Esophagus squamous epithelium (tissue), 5 donors: ENCODE measurements at regions not wholly inside any gene's neighbourhood (a gene's known extent, or its start where the extent isn't known, plus 50 kb on each side); places are given as distances from the start of the nearest gene placed in this dataset.

Experiments
- DNase-seq: peaks from one replicate; lab custom pipeline; 2025; lab: John Stamatoyannopoulos, UW
- H3K27ac ChIP-seq, 4 donors: fragments of 200-600 bp; sonication (generic); one replicate each; pipeline ENCODE4 v1.5.1; 2016 to 2019; ENCODE audit warnings: mild to moderate bottlenecking in 1 of 4
- H3K27me3 ChIP-seq, 4 donors: fragments of 200-600 bp; sonication (generic); 1 replicate in 3 of 4; 2 replicates in 1 of 4; pipeline versions ENCODE4 v1.5.1 to v1.6.0; 2017 to 2021; ENCODE audit warnings: antibody characterized with exemption in 1 of 4
- H3K36me3 ChIP-seq, 3 donors: fragments of 200-600 bp; sonication (generic); one replicate each; pipeline ENCODE4 v1.5.1; 2016 to 2019
- H3K4me1 ChIP-seq, 3 donors: fragments of 200-600 bp; sonication (generic); one replicate each; pipeline ENCODE4 v1.5.1; 2017 to 2019
- H3K4me3 ChIP-seq, 4 donors: fragments of 200-600 bp; sonication (generic); 1 replicate in 3 of 4; 2 replicates in 1 of 4; pipeline ENCODE4 v1.5.1; 2016 to 2019; ENCODE audit warnings: mild to moderate bottlenecking in 2 of 4, moderate library complexity in 1 of 4
- H3K9me3 ChIP-seq, 3 donors: fragments of 200-600 bp; sonication (generic); one replicate each; pipeline ENCODE4 v1.5.1; 2016 to 2019
- POLR2A ChIP-seq, 4 donors: fragments of 450-650 bp; IDR thresholded peaks; one replicate each; pipeline ENCODE4 v1.6.1; 2017; ENCODE audit warnings: antibody characterized with exemption in 4 of 4, mild to moderate bottlenecking in 4 of 4, moderate library complexity in 3 of 4
- WGBS, 2 donors: methylation state at CpG; one replicate each; pipeline ENCODE4 v1.1.5; 2018; 5-methylcytosine and 5-hydroxymethylcytosine counted together
- intact Hi-C: fragments of 100-400 bp; cut with DNase I; formaldehyde crosslinking; loops from one replicate; pipeline ENCODE4 v1.15.0; 2022
- TF ChIP-seq, protein P1 (sequence below), 6 experiments: fragments of 450-650 bp in 4 of 6; fragments of 200-600 bp in 2 of 6; sonication (generic) in 2 of 6; IDR thresholded peaks; one replicate each; pipeline ENCODE4 v1.5.1; 2016 to 2019; ENCODE audit warnings: antibody characterized with exemption in 6 of 6, mild to moderate bottlenecking in 4 of 6, moderate library complexity in 4 of 6
- donor health status: DM: yes; HTN: yes; CAD: no.

DNA sequence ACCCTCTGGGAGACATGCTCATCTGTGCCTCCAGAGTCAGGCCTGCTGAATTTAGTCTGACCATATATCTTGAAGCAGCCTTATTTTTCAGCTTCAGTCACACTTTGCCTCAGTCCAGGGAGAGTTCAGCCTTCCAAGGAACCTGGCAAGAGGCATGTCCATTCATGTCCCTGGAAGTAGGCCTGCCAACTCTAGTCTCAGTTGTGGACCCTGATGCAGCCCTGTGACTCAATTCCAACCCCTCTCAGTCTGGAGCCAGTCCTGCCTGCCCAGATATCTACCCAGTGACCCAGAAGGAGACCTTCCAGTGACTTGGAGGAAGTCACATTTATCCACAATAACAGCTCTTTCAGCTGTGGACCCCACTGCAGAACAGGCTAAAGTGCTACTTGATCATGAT is 566.6 kb downstream of the TMEM135 start:
- intact Hi-C loops, result no loop called here
- no peak for DNase-seq

DNA sequence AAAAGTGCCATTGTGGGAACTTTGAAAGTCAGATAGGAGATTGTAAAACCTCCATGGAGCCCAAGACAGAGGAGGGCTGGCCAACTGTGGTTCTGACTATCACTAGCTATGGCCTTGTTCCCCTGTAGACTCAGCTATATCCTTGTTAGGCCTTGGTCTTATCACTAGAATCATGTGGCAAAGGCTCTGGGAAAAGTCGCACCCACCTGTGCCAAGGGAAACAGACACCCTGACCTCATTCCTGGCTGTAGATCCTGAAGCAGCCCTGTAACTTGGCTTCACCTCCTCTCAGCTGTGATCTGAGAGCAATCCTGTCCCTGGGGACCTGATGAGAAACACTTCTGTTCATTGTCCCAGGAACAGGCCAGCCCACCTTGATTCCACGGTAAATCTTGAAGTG is 566.2 kb downstream of the TMEM135 start:
- H3K27ac ChIP-seq, result no peak overlapping the region
- no peak for TF ChIP-seq POLR2A (IDR thresholded peaks at IDR 0.05)
- TF ChIP-seq, protein P1, sequence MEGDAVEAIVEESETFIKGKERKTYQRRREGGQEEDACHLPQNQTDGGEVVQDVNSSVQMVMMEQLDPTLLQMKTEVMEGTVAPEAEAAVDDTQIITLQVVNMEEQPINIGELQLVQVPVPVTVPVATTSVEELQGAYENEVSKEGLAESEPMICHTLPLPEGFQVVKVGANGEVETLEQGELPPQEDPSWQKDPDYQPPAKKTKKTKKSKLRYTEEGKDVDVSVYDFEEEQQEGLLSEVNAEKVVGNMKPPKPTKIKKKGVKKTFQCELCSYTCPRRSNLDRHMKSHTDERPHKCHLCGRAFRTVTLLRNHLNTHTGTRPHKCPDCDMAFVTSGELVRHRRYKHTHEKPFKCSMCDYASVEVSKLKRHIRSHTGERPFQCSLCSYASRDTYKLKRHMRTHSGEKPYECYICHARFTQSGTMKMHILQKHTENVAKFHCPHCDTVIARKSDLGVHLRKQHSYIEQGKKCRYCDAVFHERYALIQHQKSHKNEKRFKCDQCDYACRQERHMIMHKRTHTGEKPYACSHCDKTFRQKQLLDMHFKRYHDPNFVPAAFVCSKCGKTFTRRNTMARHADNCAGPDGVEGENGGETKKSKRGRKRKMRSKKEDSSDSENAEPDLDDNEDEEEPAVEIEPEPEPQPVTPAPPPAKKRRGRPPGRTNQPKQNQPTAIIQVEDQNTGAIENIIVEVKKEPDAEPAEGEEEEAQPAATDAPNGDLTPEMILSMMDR (IDR thresholded peaks at IDR 0.05), result no peak
- H3K9me3 ChIP-seq, result no peaks in the 10 kb centered on the region
- no peaks in the 10 kb centered on the region for H3K4me1 ChIP-seq
- intact Hi-C loops, result no loop called here
- DNase-seq, result no peak
- H3K4me3 ChIP-seq, result no peak overlapping the region
- 86 to 92% methylated on average over 1 to 2 of the region's 2 CpGs for WGBS, 2 donors
- H3K27me3 ChIP-seq, result no peaks in the 10 kb centered on the region
- H3K36me3 ChIP-seq, result no peaks in the 10 kb centered on the region

More for the DNA sequence above, 566.6 kb downstream of the TMEM135 start:
- no peaks in the 10 kb centered on the region for H3K27me3 ChIP-seq
- no peaks in the 10 kb centered on the region for H3K4me1 ChIP-seq
- TF ChIP-seq, protein P1 (IDR thresholded peaks at IDR 0.05), result no peak
- no peak for TF ChIP-seq POLR2A (IDR thresholded peaks at IDR 0.05)
- H3K27ac ChIP-seq, result no peak overlapping the region
- no peaks in the 10 kb centered on the region for H3K9me3 ChIP-seq
- H3K36me3 ChIP-seq, result no peaks in the 10 kb centered on the region
- H3K4me3 ChIP-seq, result no peak overlapping the region

DNA sequence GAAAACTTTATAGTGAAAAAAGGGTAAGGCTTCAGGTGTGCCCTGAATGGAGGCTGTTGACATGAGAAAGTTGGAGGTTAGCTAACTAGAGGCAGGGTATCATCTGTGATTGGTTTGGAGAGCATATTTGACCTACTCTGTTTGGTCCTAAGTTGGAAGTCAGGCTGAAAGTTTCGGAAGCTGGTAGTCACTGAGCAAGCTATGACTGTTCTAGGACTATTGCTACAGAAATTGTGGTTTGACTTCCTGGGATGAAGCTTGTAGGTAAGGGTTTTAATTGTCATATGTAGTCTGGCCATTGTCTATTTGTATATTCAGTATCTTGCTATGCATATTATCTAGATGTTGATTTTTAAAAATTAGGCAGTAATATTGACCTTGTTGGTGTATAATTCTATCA is 565.0 kb downstream of the TMEM135 start:
- no peak for TF ChIP-seq POLR2A (IDR thresholded peaks at IDR 0.05)
- TF ChIP-seq, protein P1 (IDR thresholded peaks at IDR 0.05), result no peak
- no peak overlapping the region for H3K27ac ChIP-seq
- intact Hi-C loops, result no loop called here
- no peaks in the 10 kb centered on the region for H3K36me3 ChIP-seq
- no peaks in the 10 kb centered on the region for H3K9me3 ChIP-seq
- H3K4me1 ChIP-seq, result no peaks in the 10 kb centered on the region
- 71 to 73% methylated on average over 1 of the region's 1 CpG for WGBS, 2 donors
- no peak for DNase-seq
- H3K4me3 ChIP-seq, result no peak overlapping the region
- H3K27me3 ChIP-seq, result no peaks in the 10 kb centered on the region

DNA sequence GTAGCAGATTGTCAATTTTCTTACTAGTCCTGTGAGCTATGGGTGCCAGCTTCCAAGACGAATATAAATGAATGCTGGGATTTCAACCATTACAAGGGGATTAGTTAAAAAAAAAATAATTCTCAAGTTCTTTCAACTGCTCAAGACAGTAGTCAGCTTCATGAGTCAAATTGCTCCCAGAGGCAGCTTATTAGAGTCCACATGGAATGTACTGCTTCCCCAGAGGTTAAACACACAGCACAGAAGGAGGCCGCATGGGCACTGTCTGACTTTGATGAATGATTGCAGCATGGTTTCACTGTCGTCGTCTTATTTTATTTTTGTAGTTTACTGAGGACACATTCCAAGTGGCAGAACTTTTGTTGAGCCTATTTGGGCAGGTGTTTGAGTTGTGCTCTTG is 563.2 kb downstream of the TMEM135 start:
- Histone ChIP-seq H3K36me3 (no peaks in the 10 kb centered on the region), H3K9me3 (no peaks in the 10 kb centered on the region), H3K27me3 (no peaks in the 10 kb centered on the region), H3K4me1 (no peaks in the 10 kb centered on the region), H3K4me3 (no peak overlapping the region), H3K27ac (no peak overlapping the region)
- no peak for DNase-seq
- 17 to 29% methylated on average over 4 of the region's 4 CpGs for WGBS, 2 donors
- TF ChIP-seq, protein P1 (IDR thresholded peaks at IDR 0.05), result no peak
- no peak for TF ChIP-seq POLR2A (IDR thresholded peaks at IDR 0.05)
- intact Hi-C loops, result no loop called here

DNA sequence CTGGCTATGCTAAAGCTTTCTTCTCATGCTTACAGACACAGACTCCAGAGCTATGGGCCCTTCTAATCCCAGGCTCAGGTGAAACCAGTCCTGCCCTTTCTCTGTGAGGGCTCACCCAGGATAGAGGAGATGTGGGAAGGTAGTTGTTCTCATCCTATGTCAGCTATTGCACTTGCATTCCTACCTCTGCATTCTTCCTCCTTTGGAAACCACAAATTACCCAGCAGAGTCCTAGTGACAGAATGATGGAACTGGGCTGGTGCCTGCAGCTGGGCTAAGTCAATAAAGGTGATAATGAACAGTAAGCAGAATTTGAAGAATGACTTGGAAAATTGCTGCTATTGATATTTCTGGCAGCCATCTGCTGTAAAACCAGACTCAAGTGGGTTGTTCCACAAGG is 560.0 kb downstream of the TMEM135 start:
- TF ChIP-seq POLR2A (IDR thresholded peaks at IDR 0.05), result no peak
- TF ChIP-seq, protein P1 (IDR thresholded peaks at IDR 0.05), result no peak
- Histone ChIP-seq H3K36me3 (no peaks in the 10 kb centered on the region), H3K27ac (no peak overlapping the region), H3K9me3 (no peaks in the 10 kb centered on the region), H3K4me3 (no peak overlapping the region), H3K4me1 (no peaks in the 10 kb centered on the region), H3K27me3 (no peaks in the 10 kb centered on the region)
- intact Hi-C loops, result no loop called here
- no peak for DNase-seq
